HCT116 (cell line): ENCODE measurements at regions not wholly inside any gene's neighbourhood (a gene's known extent, or its start where the extent isn't known, plus 50 kb on each side); places are given as distances from the start of the nearest gene placed in this dataset.

Source experiments
- ATAC-seq: fragments of 200-7000 bp; cut with Tn5 transposase; 2 replicates; pipeline ENCODE4 v1.9.1; 2020; ENCODE audit warnings: mild to moderate bottlenecking, moderate library complexity
- BruUV-seq: library from RNA; stranded (reverse); fragments of 400-500 nt; replicated peaks from 2 replicates; lab custom pipeline; 2021; lab: Mats Ljungman, UMichigan
- CTCF ChIA-PET: fragments of 300-600 bp; sonication (Branson Sonifier 250); formaldehyde crosslinking; loops from one replicate; lab custom pipeline; 2021; ENCODE audit warnings: antibody characterized with exemption; lab: Charles Lee
- POLR2A ChIA-PET: fragments of 300-600, 350-600 bp; sonication (Branson Sonifier 250); formaldehyde crosslinking; loops from one replicate; lab custom pipeline; 2021; ENCODE audit warnings: antibody characterized with exemption; lab: Charles Lee
- RAD21 ChIA-PET, 2 experiments: fragments of 300-600 bp; sonication (Branson Sonifier 250); formaldehyde crosslinking; loops; one replicate each; lab custom pipeline; 2023; ENCODE audit warnings: low total read pairs in 2 of 2; ENCODE audit not compliant: uncharacterized antibody in 2 of 2, unreplicated experiment in 2 of 2, low non-redundant PET in 1 of 2; lab: Charles Lee
- DNase-seq: peaks from one replicate; pipeline ENCODE4 v3.0.0-alpha.2; 2010; ENCODE audit warnings: low read depth, low spot score
- H2AFZ ChIP-seq: fragments of 200-600 bp; shearing (Covaris generic), sonication (generic); 2 replicates; pipeline ENCODE4 v1.6.1; 2017; ENCODE audit warnings: low read depth, mixed run types, mixed read lengths, antibody characterized with exemption, low read length; ENCODE audit not compliant: poor library complexity, severe bottlenecking
- H3K27ac ChIP-seq: 2 replicates; pipeline ENCODE4 v1.5.1; 2012; ENCODE audit warnings: low read depth, low read length
- H3K27me3 ChIP-seq: fragments of 200-600 bp; sonication (generic); 2 replicates; pipeline ENCODE4 v1.6.1; 2016; ENCODE audit warnings: mixed run types, low read length, mixed read lengths; ENCODE audit not compliant: insufficient read depth
- H3K36me3 ChIP-seq, 2 experiments: fragments of 200-500 bp in 1 of 2; fragments of 200-600 bp in 1 of 2; sonication (Bioruptor generic) in 1 of 2; sonication (generic) in 1 of 2; 2 replicates each; pipeline versions ENCODE4 v1.5.1 to v1.6.1; 2014 to 2016; ENCODE audit warnings: low read length in 2 of 2, inconsistent platforms in 1 of 2, mixed read lengths in 1 of 2, mixed run types in 1 of 2; ENCODE audit not compliant: insufficient read depth in 2 of 2, control insufficient read depth in 1 of 2
- H3K4me1 ChIP-seq, 2 experiments: fragments of 200-600 bp in 1 of 2; sonication (generic) in 1 of 2; 2 replicates each; pipeline versions ENCODE4 v1.5.1 to v1.6.1; 2012 to 2017; ENCODE audit warnings: low read length in 2 of 2, inconsistent platforms in 1 of 2, mild to moderate bottlenecking in 1 of 2, mixed read lengths in 1 of 2, mixed run types in 1 of 2, moderate library complexity in 1 of 2; ENCODE audit not compliant: insufficient read depth in 2 of 2, control insufficient read depth in 1 of 2
- H3K4me2 ChIP-seq: fragments of 200-600 bp; sonication (generic); 2 replicates; pipeline ENCODE4 v1.6.1; 2017; ENCODE audit warnings: mixed run types, low read length, mixed read lengths
- H3K4me3 ChIP-seq, 2 experiments: fragments of 200-600 bp in 1 of 2; sonication (generic) in 1 of 2; replicated peaks in 1 of 2; 2 replicates each; pipeline ENCODE4 v1.5.1; 2011 to 2016; ENCODE audit warnings: low read length in 2 of 2, control low read depth in 1 of 2, low read depth in 1 of 2, mild to moderate bottlenecking in 1 of 2, mixed read lengths in 1 of 2, mixed run types in 1 of 2
- H3K79me2 ChIP-seq: fragments of 200-600 bp; sonication (generic); 2 replicates; pipeline ENCODE4 v1.6.1; 2017; ENCODE audit warnings: mild to moderate bottlenecking, mixed run types, low read length, moderate library complexity, mixed read lengths; ENCODE audit not compliant: insufficient read depth
- H3K9ac ChIP-seq: fragments of 200-600 bp; sonication (generic); 2 replicates; pipeline ENCODE4 v1.6.1; 2016; ENCODE audit warnings: low read length, mixed read lengths
- H3K9me2 ChIP-seq: fragments of 200-600 bp; sonication (generic), shearing (Covaris generic); 2 replicates; pipeline ENCODE4 v1.6.1; 2017; ENCODE audit warnings: mixed run types, mild to moderate bottlenecking, moderate library complexity; ENCODE audit not compliant: insufficient read depth
- H3K9me3 ChIP-seq, 2 experiments: fragments of 200-500 bp in 1 of 2; fragments of 200-600 bp in 1 of 2; sonication (Bioruptor generic) in 1 of 2; sonication (generic) in 1 of 2; 2 replicates each; pipeline ENCODE4 v1.6.1; 2014 to 2017; ENCODE audit warnings: low read length in 2 of 2, mixed read lengths in 2 of 2, inconsistent platforms in 1 of 2, low read depth in 1 of 2, mild to moderate bottlenecking in 1 of 2, mixed run types in 1 of 2, moderate library complexity in 1 of 2; ENCODE audit not compliant: control insufficient read depth in 1 of 2, insufficient read depth in 1 of 2
- H4K20me1 ChIP-seq: fragments of 200-600 bp; sonication (generic), shearing (Covaris generic); 2 replicates; pipeline ENCODE4 v1.6.1; 2017; ENCODE audit warnings: mixed run types, mild to moderate bottlenecking, moderate library complexity; ENCODE audit not compliant: insufficient read depth
- ATF3 ChIP-seq: IDR thresholded peaks from 2 replicates; pipeline ENCODE4 v1.6.1; 2012
- CBX3 ChIP-seq: IDR thresholded peaks from 2 replicates; pipeline ENCODE4 v1.6.1; 2012; ENCODE audit warnings: low read depth
- CEBPB ChIP-seq: IDR thresholded peaks from 2 replicates; pipeline ENCODE4 v1.6.1; 2012; ENCODE audit warnings: low read depth
- CTCF ChIP-seq, 3 experiments: fragments of 200-600 bp in 1 of 3; sonication (generic) in 1 of 3; IDR thresholded peaks in 2 of 3; conservative IDR thresholded peaks in 1 of 3; 2 replicates each; pipeline ENCODE4 v1.5.1; 2012 to 2017; ENCODE audit warnings: low read depth in 2 of 3, low read length in 2 of 3, antibody characterized with exemption in 1 of 3, borderline replicate concordance in 1 of 3, control low read depth in 1 of 3, mild to moderate bottlenecking in 1 of 3, mixed read lengths in 1 of 3, mixed run types in 1 of 3, moderate library complexity in 1 of 3; ENCODE audit not compliant: insufficient read depth in 1 of 3
- EGR1 ChIP-seq: IDR thresholded peaks from 2 replicates; pipeline ENCODE4 v1.6.1; 2012; ENCODE audit warnings: low read depth
- ELF1 ChIP-seq: IDR thresholded peaks from 2 replicates; pipeline ENCODE4 v1.6.1; 2012; ENCODE audit warnings: low read depth, borderline replicate concordance
- EZH2 ChIP-seq: fragments of 200-600 bp; sonication (generic); IDR thresholded peaks from 2 replicates; pipeline ENCODE4 v1.6.1; 2017; ENCODE audit warnings: antibody characterized with exemption, mixed run types
- EZH2phosphoT487 ChIP-seq: fragments of 200-600 bp; IDR thresholded peaks from 2 replicates; pipeline ENCODE4 v1.6.1; 2018; ENCODE audit warnings: antibody characterized with exemption, borderline replicate concordance
- FOSL1 ChIP-seq: IDR thresholded peaks from 2 replicates; pipeline ENCODE4 v1.6.1; 2012; ENCODE audit warnings: low read depth
- JUND ChIP-seq: IDR thresholded peaks from 2 replicates; pipeline ENCODE4 v1.6.1; 2012
- MAX ChIP-seq: IDR thresholded peaks from 2 replicates; pipeline ENCODE4 v1.6.1; 2012
- POLR2A ChIP-seq: IDR thresholded peaks from 2 replicates; pipeline ENCODE4 v1.7.0; 2011; ENCODE audit warnings: borderline replicate concordance; ENCODE audit not compliant: insufficient read depth, insufficient read length; ENCODE audit errors: extremely low read depth
- POLR2AphosphoS5 ChIP-seq: IDR thresholded peaks from 2 replicates; pipeline ENCODE4 v1.6.1; 2011; ENCODE audit warnings: mild to moderate bottlenecking, low read depth, low read length, moderate library complexity
- RAD21 ChIP-seq: IDR thresholded peaks from 2 replicates; pipeline ENCODE4 v1.6.1; 2012; ENCODE audit warnings: low read depth, mild to moderate bottlenecking
- SIN3A ChIP-seq: IDR thresholded peaks from 2 replicates; pipeline ENCODE4 v1.6.1; 2012; ENCODE audit warnings: low read depth
- SP1 ChIP-seq: IDR thresholded peaks from 2 replicates; pipeline ENCODE4 v1.6.1; 2012; ENCODE audit warnings: low read depth
- TCF7L2 ChIP-seq: IDR thresholded peaks from 2 replicates; pipeline ENCODE4 v1.7.0; 2011; ENCODE audit warnings: borderline replicate concordance, inconsistent platforms; ENCODE audit not compliant: insufficient read depth, insufficient read length; ENCODE audit errors: extremely low read depth
- ZFX ChIP-seq: fragments of 450-650 bp; IDR thresholded peaks from 2 replicates; pipeline ENCODE4 v1.6.1; 2017
- ZNF274 ChIP-seq: fragments of 200-500 bp; sonication (Bioruptor generic); IDR thresholded peaks from 2 replicates; pipeline ENCODE4 v1.6.1; 2014; ENCODE audit warnings: mild to moderate bottlenecking, low read depth, low read length, inconsistent platforms
- intact Hi-C: fragments of 100-400 bp; cut with micrococcal nuclease; formaldehyde crosslinking; loops from 2 replicates; pipeline ENCODE4 v1.10.0; 2022

- no peak for TF ChIP-seq MAX
Measured at GRCh38 chr4:101669138-101669831, 121.2 kb upstream of the BANK1 start (continued).

- POLR2A ChIA-PET = no interaction called here
- intact Hi-C loops = no loop called here
- Histone ChIP-seq H3K4me2 (no peak overlapping the region), H3K4me1 (no peaks in the 10 kb centered on the region), H3K9me2 (no peaks in the 10 kb centered on the region), H2AFZ (no peak overlapping the region), H3K27ac (no peak overlapping the region), H3K9me3 (no peaks in the 10 kb centered on the region), H3K79me2 (no peaks in the 10 kb centered on the region), H3K9ac (no peak overlapping the region), H3K36me3 (no peaks in the 10 kb centered on the region)
- BruUV-seq = no TSS peak
- CTCF ChIA-PET = no interaction called here
- no peak for TF ChIP-seq EZH2
- TF ChIP-seq EGR1 = no peak
- no peak for TF ChIP-seq JUND
- no peak for TF ChIP-seq CBX3
- TF ChIP-seq POLR2AphosphoS5 = no peak
- TF ChIP-seq EZH2phosphoT487 = no peak
- no peak for TF ChIP-seq CEBPB
- no peak for TF ChIP-seq SIN3A
- no peak for TF ChIP-seq POLR2A
- TF ChIP-seq RAD21 = no peak
- TF ChIP-seq ZNF274 = no peak
- TF ChIP-seq TCF7L2 = no peak
- TF ChIP-seq FOSL1 = no peak
- no peak for TF ChIP-seq ZFX
- TF ChIP-seq ELF1 = no peak
- no peak for TF ChIP-seq ATF3
- no peak for TF ChIP-seq SP1
- TF ChIP-seq CTCF (IDR thresholded peaks at IDR 0.05 in 2 of 3, conservative IDR thresholded peaks at IDR 0.05 in 1 of 3; ENCODE audit: borderline replicate concordance in 1 of 3, insufficient read depth in 1 of 3, low read depth in 2 of 3, low read length in 2 of 3) = no peak
- TF ChIP-seq, all 23 proteins: peak for 0
- H4K20me1 ChIP-seq = no peaks in the 10 kb centered on the region
- DNase-seq (no peak), ATAC-seq (no peak)
- H3K4me3 ChIP-seq = no peak overlapping the region
- RAD21 ChIA-PET = no interaction called here
- no peaks in the 10 kb centered on the region for H3K27me3 ChIP-seq
Measured at GRCh38 chr4:101667348-101667747, 123.2 kb upstream of the BANK1 start.
